ENCODE measurements at regions not wholly inside any gene's neighbourhood (a gene's known extent, or its start where the extent isn't known, plus 50 kb on each side); places are given as distances from the start of the nearest gene placed in this dataset.

DNA sequence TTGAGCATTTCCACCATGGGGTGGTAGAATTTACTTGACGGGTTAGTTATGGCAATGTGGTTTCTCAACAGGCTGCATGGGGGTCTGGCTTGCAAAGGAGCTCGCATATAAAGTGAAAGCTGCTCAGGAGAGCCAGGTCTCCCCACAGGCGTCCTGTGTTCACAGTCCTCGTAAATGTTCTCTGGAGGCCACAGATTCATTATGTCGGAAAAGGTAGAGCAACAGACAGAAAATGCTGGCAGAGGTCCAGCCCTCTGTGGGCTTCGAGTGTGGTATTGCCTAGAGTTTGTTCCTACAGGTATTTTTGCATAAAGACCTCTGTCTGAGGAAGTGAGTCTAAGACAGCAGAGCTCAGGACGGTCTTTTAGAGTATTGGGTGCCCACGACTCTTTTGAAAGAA lies 96.4 kb downstream of the CDCA7 start:
- TF ChIP-seq POLR2AphosphoS5 (IDR thresholded peaks at IDR 0.05; ENCODE audit: low read depth, low read length) (no peak), POLR2A (IDR thresholded peaks at IDR 0.05; ENCODE audit: low read depth, low read length) (no peak)

All from GM12892 (cell line).